HG03066 (cell line): ENCODE measurements at regions not wholly inside any gene's neighbourhood (a gene's known extent, or its start where the extent isn't known, plus 50 kb on each side); places are given as distances from the start of the nearest gene placed in this dataset.
"Not testable (repeated sequence)": the region's sequence is repeated elsewhere in the genome, so short reads cannot be mapped to it uniquely, and the experiment has no call there.

Experiments used
- ATAC-seq: cut with Tn5 transposase; IDR thresholded peaks from one replicate; pipeline ENCODE4 v1.9.1; 2021; ENCODE audit warnings: low read depth; ENCODE audit not compliant: unreplicated experiment

- ATAC-seq = no peak
Measured at GRCh38 chr9:80522465-80522864, 950.7 kb downstream of the TLE4 start.

DNA sequence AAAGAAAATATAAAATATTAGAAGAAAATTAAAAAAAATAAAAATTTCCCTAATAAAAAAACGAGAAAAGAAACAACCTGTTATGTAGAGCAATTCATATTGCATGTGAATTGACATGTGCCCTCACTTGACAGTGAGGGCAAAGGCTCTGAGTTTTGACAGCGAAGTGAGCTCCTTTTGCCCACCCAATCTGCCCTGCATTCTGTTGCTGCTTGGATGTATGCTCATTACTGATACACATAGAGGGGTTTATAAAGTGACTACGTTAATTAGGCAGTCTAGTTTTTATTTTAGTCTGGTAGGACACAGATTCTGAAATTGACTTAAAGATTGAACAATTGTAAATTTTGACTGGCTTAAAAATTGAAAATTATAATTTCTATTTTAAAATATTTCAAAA is 949.4 kb downstream of the TLE4 start:
- no peak for ATAC-seq

DNA sequence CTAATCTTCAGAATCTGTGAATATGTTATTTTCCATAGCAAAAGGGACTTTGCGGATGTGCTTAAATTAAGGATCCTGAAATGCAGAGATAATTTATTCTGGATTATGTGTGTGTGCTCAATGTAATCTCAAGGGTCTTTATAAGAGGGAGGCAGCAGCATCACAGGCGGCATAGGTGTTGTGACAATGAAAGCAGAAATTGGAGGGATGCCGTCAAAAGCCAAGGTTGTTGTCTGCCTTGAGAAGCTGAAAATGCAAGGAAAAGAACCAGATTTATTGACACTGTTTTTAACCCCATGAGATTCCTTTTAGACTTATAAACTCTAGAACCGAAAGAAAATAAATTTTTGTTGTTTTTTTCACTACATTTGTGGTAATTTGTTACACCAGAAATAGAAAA is 948.5 kb downstream of the TLE4 start:
- ATAC-seq = no peak

- ATAC-seq = no peak
Measured at GRCh38 chr9:80518441-80518840, 946.7 kb downstream of the TLE4 start.

DNA sequence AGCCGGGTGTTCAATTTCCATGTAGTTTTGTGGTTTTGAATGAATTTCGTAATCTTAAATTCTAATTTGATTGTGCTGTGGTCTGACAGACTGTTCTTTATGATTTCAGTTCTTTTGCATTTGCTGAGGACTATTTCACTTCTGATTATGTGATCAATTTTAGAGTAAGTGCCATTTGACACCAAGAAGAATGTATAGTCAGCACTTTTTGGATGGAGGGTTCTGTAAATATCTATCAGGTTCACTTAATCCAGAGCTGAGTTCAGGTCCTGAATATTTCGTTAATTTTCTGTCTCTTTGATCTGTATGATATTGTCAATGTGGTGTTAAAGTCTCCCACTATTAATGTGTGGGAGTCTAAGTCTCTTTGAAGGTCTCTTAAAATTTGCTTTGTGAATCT is 944.9 kb downstream of the TLE4 start:
- no peak for ATAC-seq

DNA sequence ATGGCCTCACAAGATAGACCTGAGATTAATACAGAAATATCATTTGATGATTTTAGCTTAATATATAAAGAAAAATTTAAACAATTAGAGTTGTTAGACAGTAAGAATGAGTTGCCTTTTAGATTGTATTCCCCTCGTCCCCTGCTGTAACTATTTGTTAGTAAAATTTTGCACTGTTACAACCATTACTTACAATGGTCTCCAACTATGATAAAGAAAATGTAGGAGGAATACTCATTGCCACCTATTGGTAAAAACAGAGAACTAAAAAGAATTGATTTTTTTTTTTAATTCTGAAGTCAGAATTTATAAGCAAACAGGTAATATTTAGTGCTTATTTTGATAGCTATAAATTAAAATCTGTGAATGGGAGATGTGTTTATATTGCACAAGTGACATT is 937.6 kb downstream of the TLE4 start:
- ATAC-seq = no peak

DNA sequence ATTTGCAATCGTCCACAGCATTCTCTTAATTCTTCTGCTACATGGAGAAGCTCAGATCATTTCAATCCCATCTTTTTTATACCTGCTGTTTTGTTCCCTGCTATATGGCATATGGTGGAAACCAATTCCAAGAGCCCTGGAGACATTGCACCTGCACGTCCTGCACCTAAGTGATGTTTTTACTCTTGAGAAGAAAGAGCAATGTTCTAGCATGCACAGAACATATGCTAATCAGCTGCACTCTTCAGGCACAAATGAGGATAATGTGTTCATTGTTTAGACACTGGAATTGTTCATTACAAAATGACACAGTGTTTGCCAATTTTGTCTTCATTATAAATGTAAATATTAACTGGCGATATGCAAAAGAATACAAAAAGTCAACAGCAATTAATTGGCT is 935.8 kb downstream of the TLE4 start:
- ATAC-seq = no peak

DNA sequence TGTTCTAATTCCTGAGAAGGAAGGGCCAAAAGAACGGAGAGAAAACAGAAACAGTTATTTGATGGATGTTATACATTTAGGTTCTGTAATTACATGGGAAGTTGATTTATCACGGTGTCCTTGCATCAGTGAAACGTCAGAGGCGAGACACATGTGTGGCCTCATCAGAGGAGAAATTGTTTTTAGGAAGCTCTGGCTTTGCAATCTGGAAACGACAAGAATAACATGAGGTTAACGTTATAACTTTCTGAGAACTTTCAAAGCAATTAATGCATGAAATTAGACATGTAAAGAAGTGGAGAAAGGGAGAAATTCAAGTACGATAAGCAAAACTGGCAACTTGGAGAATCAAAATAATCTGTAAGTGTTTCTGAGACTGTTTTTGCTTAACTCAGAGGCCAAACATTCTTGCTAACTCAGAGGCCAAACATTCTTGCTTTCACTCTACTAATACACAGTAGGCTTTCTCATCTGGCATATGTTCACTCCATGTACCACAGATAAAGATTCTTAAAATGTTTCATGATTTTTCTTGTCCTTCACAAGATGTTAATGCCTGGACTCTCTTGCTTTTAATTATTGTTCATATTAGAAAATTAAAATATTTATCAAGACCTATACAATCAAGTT is 933.0 kb downstream of the TLE4 start:
- ATAC-seq = no peak

GRCh38 chr9:80503671-80504281 is 932.0 kb downstream of the TLE4 start:
- ATAC-seq = no peak

- ATAC-seq = no peak
Measured at GRCh38 chr9:80502306-80502705, 930.5 kb downstream of the TLE4 start.

- ATAC-seq = no peak
Measured at GRCh38 chr9:80501635-80502034, 929.9 kb downstream of the TLE4 start.

DNA sequence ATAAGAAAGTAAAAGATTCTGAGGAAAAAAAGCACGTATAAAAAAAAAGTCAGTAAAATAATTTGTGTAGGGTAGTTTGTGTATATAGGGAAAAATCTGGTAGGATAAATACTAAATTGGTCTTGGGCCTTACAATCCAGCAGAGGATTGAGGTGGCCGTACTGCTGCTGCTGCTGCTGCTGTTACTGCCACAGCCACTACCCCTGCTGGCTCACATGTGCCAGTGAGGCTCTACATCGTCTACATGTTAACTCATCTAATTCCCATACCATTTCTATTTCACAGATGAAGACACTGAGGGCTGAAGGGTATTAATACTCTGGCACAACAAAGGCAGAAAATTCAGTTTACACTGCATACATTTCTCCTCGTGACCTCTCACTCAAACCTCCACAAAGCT is 928.5 kb downstream of the TLE4 start:
- ATAC-seq = no peak

GRCh38 chr9:80498001-80498555 is 926.3 kb downstream of the TLE4 start:
- ATAC-seq = no peak

GRCh38 chr9:80496901-80497556 is 925.3 kb downstream of the TLE4 start:
- no peak for ATAC-seq

GRCh38 chr9:80493258-80493657 is 921.5 kb downstream of the TLE4 start:
- no peak for ATAC-seq

DNA sequence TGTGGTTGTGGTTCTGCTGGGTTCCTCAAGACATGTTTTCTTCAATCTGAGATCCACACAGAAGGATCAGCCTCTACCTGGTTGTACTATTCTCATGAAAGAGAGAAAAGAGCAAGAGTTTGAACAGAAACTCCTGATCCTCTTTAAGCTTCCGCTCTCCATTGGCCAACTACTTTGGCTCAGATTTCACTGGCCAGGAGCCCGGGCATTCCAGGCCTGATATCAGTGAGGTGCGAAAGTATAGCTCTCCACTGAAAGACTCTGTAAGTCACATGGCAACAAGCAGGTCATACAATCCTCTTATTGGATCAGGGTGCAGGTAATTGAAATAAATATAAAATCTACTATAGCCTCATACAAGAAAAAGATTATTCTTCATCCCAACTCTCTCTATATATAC is 920.5 kb downstream of the TLE4 start:
- ATAC-seq = no peak

GRCh38 chr9:80491086-80491696 is 919.4 kb downstream of the TLE4 start:
- ATAC-seq = no peak

DNA sequence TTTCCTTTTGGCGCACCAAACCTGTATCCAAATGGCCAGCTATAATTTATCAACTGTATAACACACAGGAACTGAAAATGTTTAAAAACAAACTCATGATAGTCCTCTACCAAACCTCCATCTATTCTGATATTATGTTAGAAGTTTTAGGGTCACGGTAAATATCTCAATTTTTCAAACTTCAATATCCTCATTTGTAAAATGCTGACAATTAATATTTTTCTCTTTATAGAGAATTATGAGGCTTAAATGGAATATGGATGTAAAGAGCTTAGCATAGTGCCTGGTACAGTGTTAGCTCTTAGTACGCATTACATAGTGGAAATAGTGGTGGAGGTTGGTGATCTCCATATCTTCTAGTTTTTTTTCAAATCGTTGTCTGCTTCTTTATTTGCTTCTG is 917.6 kb downstream of the TLE4 start:
- no peak for ATAC-seq

DNA sequence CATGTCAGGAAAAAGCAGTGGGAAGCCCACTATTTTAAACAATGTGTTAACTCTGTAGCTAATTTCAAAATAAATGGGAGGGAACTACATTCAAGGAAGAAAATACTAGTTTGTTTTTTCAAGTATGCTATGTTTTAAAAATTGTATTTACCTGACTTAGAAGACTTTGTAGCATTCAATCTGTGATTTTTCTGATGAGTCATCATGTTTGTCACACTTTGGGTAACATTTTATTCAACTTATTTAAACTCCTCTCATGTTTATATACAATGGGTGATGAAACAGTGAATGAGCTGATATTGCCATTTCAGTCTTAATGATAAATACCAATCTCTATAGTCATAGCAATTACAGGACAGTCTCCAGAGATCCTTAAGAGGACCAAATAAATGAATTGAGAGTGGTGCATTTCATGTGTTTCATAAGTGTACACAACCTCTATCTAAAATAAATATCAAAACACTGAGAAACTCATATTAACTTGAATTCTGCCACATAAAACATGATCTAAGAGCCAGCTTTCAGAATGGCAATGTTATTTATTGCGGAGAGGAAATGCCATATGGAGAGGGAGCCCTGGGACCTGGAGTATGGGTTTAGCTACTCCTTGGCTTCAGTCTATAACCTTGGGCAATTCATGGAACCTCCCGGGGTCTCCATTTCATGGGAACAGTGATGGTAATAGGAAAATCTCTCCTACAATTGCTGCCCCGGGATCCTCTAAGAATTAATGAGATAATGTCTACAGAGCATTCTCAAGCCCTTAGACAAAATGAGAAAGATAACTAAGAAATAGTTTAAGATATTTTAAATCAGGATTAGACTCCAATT is 913.9 kb downstream of the TLE4 start:
- ATAC-seq = no peak

GRCh38 chr9:80482251-80482650 is 910.5 kb downstream of the TLE4 start:
- not testable (repeated sequence) for ATAC-seq

- no peak for ATAC-seq
Measured at GRCh38 chr9:80467632-80468031, 895.9 kb downstream of the TLE4 start.
